Naive thymus-derived CD4-positive, alpha-beta T cell (primary cell): ENCODE measurements at regions not wholly inside any gene's neighbourhood (a gene's known extent, or its start where the extent isn't known, plus 50 kb on each side); places are given as distances from the start of the nearest gene placed in this dataset.

ENCODE experiments used
- ATAC-seq: fragments of 150-1000 bp; cut with Tn5 transposase; 2 replicates; pipeline ENCODE4 v1.10.0; 2021; ENCODE audit warnings: mild to moderate bottlenecking, moderate library complexity
- CTCF ChIA-PET: fragments of 350-600 bp; sonication (Branson Sonifier 250); formaldehyde crosslinking; loops from one replicate; lab custom pipeline; 2021; ENCODE audit warnings: antibody characterized with exemption; lab: Charles Lee
- POLR2A ChIA-PET: fragments of 350-600 bp; sonication (Branson Sonifier 250); formaldehyde crosslinking; loops from one replicate; lab custom pipeline; 2021; ENCODE audit warnings: antibody characterized with exemption, inconsistent platforms; lab: Charles Lee
- DNase-seq, 9 donors: peaks; one replicate each; pipeline versions ENCODE4 v3.0.0 to v3.0.0-alpha.2; 2020 to 2022; ENCODE audit warnings: mixed read lengths in 1 of 9
- H3K27ac ChIP-seq: one replicate; pipeline ENCODE4 v1.7.0; 2013; ENCODE audit warnings: mild to moderate bottlenecking, low read depth, low read length, moderate library complexity
- H3K27me3 ChIP-seq, 2 donors: one replicate each; pipeline ENCODE4 v1.7.0; 2013; ENCODE audit warnings: low read length in 2 of 2, mild to moderate bottlenecking in 2 of 2, moderate library complexity in 2 of 2; ENCODE audit not compliant: control insufficient read depth in 2 of 2, insufficient read depth in 2 of 2
- H3K36me3 ChIP-seq, 3 experiments: 1 replicate in 2 of 3; 2 replicates in 1 of 3; pipeline ENCODE4 v1.7.0; 2013; ENCODE audit warnings: low read length in 3 of 3, mild to moderate bottlenecking in 3 of 3, moderate library complexity in 1 of 3; ENCODE audit not compliant: insufficient read depth in 3 of 3, control insufficient read depth in 2 of 3
- H3K4me1 ChIP-seq, 2 donors: one replicate each; pipeline ENCODE4 v1.7.0; 2013; ENCODE audit warnings: low read length in 2 of 2, mild to moderate bottlenecking in 2 of 2, moderate library complexity in 1 of 2; ENCODE audit not compliant: control insufficient read depth in 2 of 2, insufficient read depth in 2 of 2
- H3K4me3 ChIP-seq: 2 replicates; pipeline ENCODE4 v1.7.0; 2013; ENCODE audit warnings: mild to moderate bottlenecking, low read length
- H3K9me3 ChIP-seq, 3 experiments: 1 replicate in 2 of 3; 2 replicates in 1 of 3; pipeline ENCODE4 v1.7.0; 2013; ENCODE audit warnings: low read length in 3 of 3; ENCODE audit not compliant: control insufficient read depth in 2 of 3
- H3K27ac Mint-ChIP-seq, 9 donors: one replicate each; pipeline ENCODE4 v1.8.0; 2020 to 2022; ENCODE audit warnings: mixed read lengths in 9 of 9, mild to moderate bottlenecking in 8 of 9, moderate library complexity in 5 of 9, inconsistent platforms in 2 of 9
- H3K27me3 Mint-ChIP-seq, 5 donors: one replicate each; pipeline ENCODE4 v1.8.0; 2021 to 2022; ENCODE audit warnings: mixed read lengths in 5 of 5, mild to moderate bottlenecking in 1 of 5
- H3K36me3 Mint-ChIP-seq, 5 donors: one replicate each; pipeline ENCODE4 v1.8.0; 2020 to 2022; ENCODE audit warnings: mixed read lengths in 5 of 5, mild to moderate bottlenecking in 3 of 5, inconsistent platforms in 1 of 5
- H3K4me1 Mint-ChIP-seq, 7 donors: one replicate each; pipeline ENCODE4 v1.8.0; 2020 to 2022; ENCODE audit warnings: mixed read lengths in 7 of 7, mild to moderate bottlenecking in 3 of 7, inconsistent platforms in 1 of 7
- H3K4me3 Mint-ChIP-seq, 10 donors: one replicate each; pipeline ENCODE4 v1.8.0; 2020 to 2022; ENCODE audit warnings: mild to moderate bottlenecking in 10 of 10, mixed read lengths in 10 of 10, moderate library complexity in 6 of 10, inconsistent platforms in 2 of 10
- H3K9me3 Mint-ChIP-seq, 11 donors: one replicate each; pipeline ENCODE4 v1.8.0; 2020 to 2022; ENCODE audit warnings: mixed read lengths in 11 of 11, mild to moderate bottlenecking in 4 of 11, inconsistent platforms in 1 of 11, moderate library complexity in 1 of 11
- intact Hi-C, 2 donors: fragments of 100-400 bp; cut with micrococcal nuclease; formaldehyde crosslinking; loops; one replicate each; pipeline ENCODE4 v1.15.1; 2023

DNA sequence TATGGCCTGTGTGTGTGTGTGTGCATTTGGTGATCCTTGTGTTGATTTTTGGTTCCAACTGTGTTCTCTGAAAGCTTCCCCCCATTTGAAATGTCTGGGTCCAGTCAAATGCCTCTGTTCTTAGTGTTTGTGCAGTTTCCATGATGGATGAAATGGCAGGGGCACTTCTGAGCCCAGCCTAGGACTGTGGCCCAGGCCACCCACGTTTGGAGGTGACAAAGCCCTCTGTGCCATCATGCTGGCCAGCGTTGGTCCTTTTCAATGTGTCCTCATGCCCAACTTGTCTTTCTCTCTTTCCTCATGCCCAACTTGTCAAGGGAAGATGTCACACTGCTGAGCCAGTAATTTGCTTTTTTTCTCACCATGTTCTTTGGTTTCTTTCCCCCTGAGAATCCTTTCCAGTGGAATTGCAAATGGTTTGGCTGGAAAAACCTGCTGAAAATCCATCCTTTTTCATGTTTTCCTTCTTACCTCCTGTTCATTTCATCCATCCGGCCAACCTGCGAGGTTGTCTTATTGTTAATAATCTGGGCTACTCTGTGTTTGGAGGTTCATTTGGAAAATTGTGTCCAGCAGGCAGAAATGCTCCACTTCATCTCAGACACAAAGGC lies 113.7 kb upstream of the NAV2 start:
- H3K27ac ChIP-seq = no peak overlapping the region
- H3K27me3 ChIP-seq = no peaks in the 10 kb centered on the region
- no peaks in the 10 kb centered on the region for H3K36me3 ChIP-seq
- H3K27ac Mint-ChIP-seq = no peak overlapping the region
- POLR2A ChIA-PET = no interaction called here
- peaks cover 0 to 2% (median 0%) of the 10 kb centered on the region in 3 experiments for H3K9me3 ChIP-seq
- no peak overlapping the region for H3K4me3 Mint-ChIP-seq
- H3K4me1 ChIP-seq = no peaks in the 10 kb centered on the region
- peaks cover 0 to 2% (median 0%) of the 10 kb centered on the region in 7 donors for H3K4me1 Mint-ChIP-seq
- ATAC-seq (no peak), DNase-seq (no peak)
- CTCF ChIA-PET = interaction anchor here (0.7 kb wide), 1 partner anchor 399 kb away, joined by 4 read pairs; no protein-coding TSS in a partner anchor
- intact Hi-C loops = no loop called here
- peaks cover 0 to 12% (median 5%) of the 10 kb centered on the region in 11 donors for H3K9me3 Mint-ChIP-seq
- no peak overlapping the region for H3K4me3 ChIP-seq
- H3K27me3 Mint-ChIP-seq = peaks cover 0 to 50% (median 41%) of the 10 kb centered on the region in 5 donors
- H3K36me3 Mint-ChIP-seq = peaks cover 0 to 5% (median 0%) of the 10 kb centered on the region in 5 donors

DNA sequence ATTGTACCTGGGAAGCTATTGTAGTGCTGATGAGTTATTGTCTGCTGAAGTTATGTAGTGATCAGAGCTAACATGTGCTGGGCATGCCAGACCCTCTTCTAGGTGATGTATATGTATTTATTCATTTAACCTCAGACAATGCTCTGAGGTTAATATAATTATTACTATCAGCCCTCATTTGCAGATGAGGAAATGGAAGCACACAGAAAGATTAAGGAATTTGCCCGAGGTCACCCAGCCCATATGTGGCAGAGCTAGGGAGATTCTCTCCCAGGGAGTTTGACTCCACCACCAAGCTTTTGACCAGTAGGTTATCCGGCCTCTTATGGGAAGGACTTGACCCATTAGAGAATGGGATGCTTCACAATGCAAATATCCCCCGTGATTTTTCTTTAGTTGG lies 114.2 kb upstream of the NAV2 start:
- Histone ChIP-seq H3K36me3 (no peaks in the 10 kb centered on the region), H3K4me1 (no peaks in the 10 kb centered on the region), H3K27ac (no peak overlapping the region), H3K9me3 (no peaks in the 10 kb centered on the region), H3K27me3 (no peaks in the 10 kb centered on the region), H3K4me3 (no peak overlapping the region)
- H3K4me1 Mint-ChIP-seq = no peaks in the 10 kb centered on the region
- ATAC-seq = no peak
- CTCF ChIA-PET = interaction anchor here (0.7 kb wide), 1 partner anchor 399 kb away, joined by 4 read pairs; no protein-coding TSS in a partner anchor
- POLR2A ChIA-PET = no interaction called here
- no peak overlapping the region for H3K27ac Mint-ChIP-seq
- no peak for DNase-seq
- H3K4me3 Mint-ChIP-seq = no peak overlapping the region
- peaks cover 0 to 49% (median 39%) of the 10 kb centered on the region in 5 donors for H3K27me3 Mint-ChIP-seq
- H3K9me3 Mint-ChIP-seq = peaks cover 0 to 7% (median 2%) of the 10 kb centered on the region in 11 donors
- intact Hi-C loops = no loop called here
- no peaks in the 10 kb centered on the region for H3K36me3 Mint-ChIP-seq

GRCh38 chr11:19597876-19598275 lies 114.8 kb upstream of the NAV2 start:
- Mint-ChIP-seq H3K27me3 (peaks cover 0 to 43% (median 36%) of the 10 kb centered on the region in 5 donors), H3K4me1 (no peaks in the 10 kb centered on the region), H3K9me3 (peaks cover 0 to 3% (median 0%) of the 10 kb centered on the region in 11 donors), H3K27ac (no peak overlapping the region), H3K36me3 (no peaks in the 10 kb centered on the region), H3K4me3 (no peak overlapping the region)
- no peaks in the 10 kb centered on the region for H3K36me3 ChIP-seq
- H3K4me3 ChIP-seq = no peak overlapping the region
- no peaks in the 10 kb centered on the region for H3K4me1 ChIP-seq
- no peaks in the 10 kb centered on the region for H3K9me3 ChIP-seq
- H3K27ac ChIP-seq = no peak overlapping the region
- intact Hi-C loops = no loop called here
- no peaks in the 10 kb centered on the region for H3K27me3 ChIP-seq
- ChIA-PET CTCF (interaction anchor here (0.7 kb wide), 1 partner anchor 398 kb away, joined by 4 read pairs; no protein-coding TSS in a partner anchor), POLR2A (no interaction called here)
- ATAC-seq (no peak), DNase-seq (no peak)

- no peaks in the 10 kb centered on the region for H3K27me3 ChIP-seq
- no peaks in the 10 kb centered on the region for H3K36me3 ChIP-seq
- DNase-seq (no peak), ATAC-seq (no peak)
- Mint-ChIP-seq H3K27me3 (peaks cover 0 to 36% (median 30%) of the 10 kb centered on the region in 5 donors), H3K4me3 (no peak overlapping the region), H3K4me1 (no peaks in the 10 kb centered on the region), H3K27ac (no peak overlapping the region), H3K36me3 (no peaks in the 10 kb centered on the region), H3K9me3 (peaks cover 0 to 3% (median 0%) of the 10 kb centered on the region in 11 donors)
- no peak overlapping the region for H3K27ac ChIP-seq
- CTCF ChIA-PET = no interaction called here
- no peak overlapping the region for H3K4me3 ChIP-seq
- POLR2A ChIA-PET = interaction anchor here (1.6 kb wide), 1 partner anchor 11 kb away, joined by 3 read pairs; no protein-coding TSS in a partner anchor
- no peaks in the 10 kb centered on the region for H3K9me3 ChIP-seq
- no peaks in the 10 kb centered on the region for H3K4me1 ChIP-seq
- intact Hi-C loops = no loop called here
Observed at GRCh38 chr11:19597206-19597605, 115.4 kb upstream of the NAV2 start.

DNA sequence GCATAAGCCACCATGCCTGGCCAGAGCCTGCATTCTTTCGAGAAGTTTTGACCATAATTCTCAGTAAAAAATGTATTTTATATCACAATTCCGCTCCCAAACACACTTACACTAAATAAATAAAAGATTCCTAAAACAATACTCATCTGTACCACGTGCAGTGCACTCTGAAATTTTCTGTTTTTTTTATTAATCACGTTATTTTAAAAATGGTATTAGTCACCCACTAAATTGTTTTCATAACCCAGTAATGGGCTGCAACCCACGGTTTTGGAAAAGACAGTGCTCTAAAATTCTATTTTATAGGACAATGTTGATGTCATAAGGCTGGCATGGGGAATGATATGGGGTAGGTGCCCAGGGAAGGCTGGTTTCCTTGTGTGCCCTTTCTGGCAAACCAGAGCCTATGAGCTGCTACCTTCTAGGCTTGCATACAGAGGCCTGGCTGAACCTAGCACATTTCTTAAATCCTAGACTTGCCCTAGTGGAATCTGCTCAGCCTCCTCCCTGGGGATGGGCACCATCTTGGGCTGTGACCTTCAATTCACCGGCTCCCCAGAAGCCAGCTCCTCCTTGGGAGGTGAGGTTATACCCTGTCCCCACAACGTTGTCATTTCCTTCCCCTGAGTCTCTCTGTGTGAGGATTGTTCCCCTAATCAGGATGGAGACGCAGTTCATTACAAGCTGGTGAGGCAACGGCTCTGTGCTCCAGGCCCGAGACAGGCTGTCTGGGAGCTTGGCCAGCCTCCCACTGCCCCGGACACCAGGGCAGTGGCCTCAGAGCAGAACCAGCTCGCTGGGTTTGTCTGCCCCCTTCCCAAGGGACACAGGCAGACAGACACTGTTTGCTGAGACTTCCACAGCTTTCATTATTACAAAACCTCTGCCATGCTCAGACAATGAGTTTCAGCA lies 116.5 kb upstream of the NAV2 start:
- Histone ChIP-seq H3K4me3 (no peak overlapping the region), H3K9me3 (no peaks in the 10 kb centered on the region), H3K36me3 (no peaks in the 10 kb centered on the region), H3K4me1 (no peaks in the 10 kb centered on the region), H3K27ac (no peak overlapping the region), H3K27me3 (no peaks in the 10 kb centered on the region)
- Mint-ChIP-seq H3K27ac (no peak overlapping the region), H3K4me1 (no peaks in the 10 kb centered on the region), H3K4me3 (no peak overlapping the region), H3K9me3 (peaks cover 0 to 4% (median 0%) of the 10 kb centered on the region in 11 donors), H3K27me3 (peaks cover 0 to 29% (median 21%) of the 10 kb centered on the region in 5 donors), H3K36me3 (no peaks in the 10 kb centered on the region)
- no peak for ATAC-seq
- no peak for DNase-seq
- ChIA-PET CTCF (no interaction called here), POLR2A (interaction anchor here (1.6 kb wide), 1 partner anchor 12 kb away, joined by 3 read pairs; no protein-coding TSS in a partner anchor)
- intact Hi-C loops = no loop called here

- H3K4me1 Mint-ChIP-seq = no peaks in the 10 kb centered on the region
- Histone ChIP-seq H3K4me3 (no peak overlapping the region), H3K27ac (no peak overlapping the region), H3K27me3 (no peaks in the 10 kb centered on the region), H3K9me3 (no peaks in the 10 kb centered on the region), H3K4me1 (no peaks in the 10 kb centered on the region), H3K36me3 (no peaks in the 10 kb centered on the region)
- no peak overlapping the region for H3K27ac Mint-ChIP-seq
- POLR2A ChIA-PET = no interaction called here
- ATAC-seq = no peak
- intact Hi-C loops = no loop called here
- H3K27me3 Mint-ChIP-seq = peaks cover 0 to 27% (median 20%) of the 10 kb centered on the region in 5 donors
- H3K4me3 Mint-ChIP-seq = no peak overlapping the region
- no peak for DNase-seq
- H3K36me3 Mint-ChIP-seq = no peaks in the 10 kb centered on the region
- H3K9me3 Mint-ChIP-seq = peaks cover 0 to 4% (median 0%) of the 10 kb centered on the region in 11 donors
- CTCF ChIA-PET = no interaction called here
Observed at GRCh38 chr11:19595499-19595839, 117.2 kb upstream of the NAV2 start.
